ENCODE measurements at regions not wholly inside any gene's neighbourhood (a gene's known extent, or its start where the extent isn't known, plus 50 kb on each side); places are given as distances from the start of the nearest gene placed in this dataset.

DNA sequence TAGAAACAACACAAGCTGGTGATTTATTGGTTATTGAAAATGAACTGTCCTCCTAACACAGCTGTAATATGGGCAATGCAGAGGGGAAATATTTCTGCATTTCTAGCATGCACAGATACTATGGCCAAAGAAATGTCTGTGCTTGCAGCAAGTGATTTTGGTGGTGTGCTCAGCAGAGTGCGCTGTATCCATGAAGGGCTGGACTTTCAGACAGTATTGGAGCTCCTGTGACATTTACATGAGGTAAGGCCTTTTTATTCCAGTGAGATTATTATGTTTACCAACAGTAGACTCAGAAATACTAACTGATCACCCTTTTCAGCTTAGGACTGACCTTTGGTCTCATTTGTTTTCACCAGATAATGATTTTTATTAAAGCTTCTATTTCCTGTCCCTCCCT lies 1302.6 kb upstream of the EPHA6 start:
- TF ChIP-seq ZNF596 (tag by site-specific recombination; IDR thresholded peaks at IDR 0.05): no peak
- TF ChIP-seq ZNF341 (tag by site-specific recombination; IDR thresholded peaks at IDR 0.05; ENCODE audit: low read depth): no peak
- no peak for TF ChIP-seq ZNF473 (tag by site-specific recombination; IDR thresholded peaks at IDR 0.05)
- no peak for TF ChIP-seq ZNF830 (tag by site-specific recombination; IDR thresholded peaks at IDR 0.05; ENCODE audit: low read depth)
- TF ChIP-seq ZNF558 (tag by site-specific recombination; IDR thresholded peaks at IDR 0.05): no peak
- TF ChIP-seq ZFHX2 (tag by site-specific recombination; conservative IDR thresholded peaks at IDR 0.05): no peak
- no peak for TF ChIP-seq ZNF664 (tag by site-specific recombination; IDR thresholded peaks at IDR 0.05)
- TF ChIP-seq, protein P1, sequence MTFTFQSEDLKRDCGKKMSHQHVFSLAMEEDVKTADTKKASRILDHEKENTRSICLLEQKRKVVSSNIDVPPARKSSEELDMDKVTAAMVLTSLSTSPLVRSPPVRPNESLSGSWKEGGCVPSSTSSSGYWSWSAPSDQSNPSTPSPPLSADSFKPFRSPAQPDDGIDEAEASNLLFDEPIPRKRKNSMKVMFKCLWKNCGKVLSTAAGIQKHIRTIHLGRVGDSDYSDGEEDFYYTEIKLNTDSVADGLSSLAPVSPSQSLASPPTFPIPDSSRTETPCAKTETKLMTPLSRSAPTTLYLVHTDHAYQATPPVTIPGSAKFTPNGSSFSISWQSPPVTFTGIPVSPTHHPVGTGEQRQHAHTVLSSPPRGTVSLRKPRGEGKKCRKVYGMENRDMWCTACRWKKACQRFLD (tag by site-specific recombination; IDR thresholded peaks at IDR 0.05): no peak
- no peak for TF ChIP-seq ZFP41 (tag by site-specific recombination; IDR thresholded peaks at IDR 0.05; ENCODE audit: borderline replicate concordance)
- TF ChIP-seq SCRT2 (tag by site-specific recombination; IDR thresholded peaks at IDR 0.05): no peak
- TF ChIP-seq ZSCAN16 (tag by site-specific recombination; IDR thresholded peaks at IDR 0.05): no peak
- TF ChIP-seq, protein P2, sequence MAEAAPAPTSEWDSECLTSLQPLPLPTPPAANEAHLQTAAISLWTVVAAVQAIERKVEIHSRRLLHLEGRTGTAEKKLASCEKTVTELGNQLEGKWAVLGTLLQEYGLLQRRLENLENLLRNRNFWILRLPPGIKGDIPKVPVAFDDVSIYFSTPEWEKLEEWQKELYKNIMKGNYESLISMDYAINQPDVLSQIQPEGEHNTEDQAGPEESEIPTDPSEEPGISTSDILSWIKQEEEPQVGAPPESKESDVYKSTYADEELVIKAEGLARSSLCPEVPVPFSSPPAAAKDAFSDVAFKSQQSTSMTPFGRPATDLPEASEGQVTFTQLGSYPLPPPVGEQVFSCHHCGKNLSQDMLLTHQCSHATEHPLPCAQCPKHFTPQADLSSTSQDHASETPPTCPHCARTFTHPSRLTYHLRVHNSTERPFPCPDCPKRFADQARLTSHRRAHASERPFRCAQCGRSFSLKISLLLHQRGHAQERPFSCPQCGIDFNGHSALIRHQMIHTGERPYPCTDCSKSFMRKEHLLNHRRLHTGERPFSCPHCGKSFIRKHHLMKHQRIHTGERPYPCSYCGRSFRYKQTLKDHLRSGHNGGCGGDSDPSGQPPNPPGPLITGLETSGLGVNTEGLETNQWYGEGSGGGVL (tag by site-specific recombination; IDR thresholded peaks at IDR 0.05): no peak
- no peak for TF ChIP-seq ZNF133 (tag by site-specific recombination; IDR thresholded peaks at IDR 0.05)
- TF ChIP-seq ZSCAN23 (tag by site-specific recombination; IDR thresholded peaks at IDR 0.05): no peak
- TF ChIP-seq, protein P3, sequence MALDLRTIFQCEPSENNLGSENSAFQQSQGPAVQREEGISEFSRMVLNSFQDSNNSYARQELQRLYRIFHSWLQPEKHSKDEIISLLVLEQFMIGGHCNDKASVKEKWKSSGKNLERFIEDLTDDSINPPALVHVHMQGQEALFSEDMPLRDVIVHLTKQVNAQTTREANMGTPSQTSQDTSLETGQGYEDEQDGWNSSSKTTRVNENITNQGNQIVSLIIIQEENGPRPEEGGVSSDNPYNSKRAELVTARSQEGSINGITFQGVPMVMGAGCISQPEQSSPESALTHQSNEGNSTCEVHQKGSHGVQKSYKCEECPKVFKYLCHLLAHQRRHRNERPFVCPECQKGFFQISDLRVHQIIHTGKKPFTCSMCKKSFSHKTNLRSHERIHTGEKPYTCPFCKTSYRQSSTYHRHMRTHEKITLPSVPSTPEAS (tag by site-specific recombination; IDR thresholded peaks at IDR 0.05): no peak
- no peak for TF ChIP-seq KLF10 (tag by site-specific recombination; IDR thresholded peaks at IDR 0.05)
- TF ChIP-seq ZNF155 (tag by site-specific recombination; IDR thresholded peaks at IDR 0.05): no peak
- TF ChIP-seq, protein P4, sequence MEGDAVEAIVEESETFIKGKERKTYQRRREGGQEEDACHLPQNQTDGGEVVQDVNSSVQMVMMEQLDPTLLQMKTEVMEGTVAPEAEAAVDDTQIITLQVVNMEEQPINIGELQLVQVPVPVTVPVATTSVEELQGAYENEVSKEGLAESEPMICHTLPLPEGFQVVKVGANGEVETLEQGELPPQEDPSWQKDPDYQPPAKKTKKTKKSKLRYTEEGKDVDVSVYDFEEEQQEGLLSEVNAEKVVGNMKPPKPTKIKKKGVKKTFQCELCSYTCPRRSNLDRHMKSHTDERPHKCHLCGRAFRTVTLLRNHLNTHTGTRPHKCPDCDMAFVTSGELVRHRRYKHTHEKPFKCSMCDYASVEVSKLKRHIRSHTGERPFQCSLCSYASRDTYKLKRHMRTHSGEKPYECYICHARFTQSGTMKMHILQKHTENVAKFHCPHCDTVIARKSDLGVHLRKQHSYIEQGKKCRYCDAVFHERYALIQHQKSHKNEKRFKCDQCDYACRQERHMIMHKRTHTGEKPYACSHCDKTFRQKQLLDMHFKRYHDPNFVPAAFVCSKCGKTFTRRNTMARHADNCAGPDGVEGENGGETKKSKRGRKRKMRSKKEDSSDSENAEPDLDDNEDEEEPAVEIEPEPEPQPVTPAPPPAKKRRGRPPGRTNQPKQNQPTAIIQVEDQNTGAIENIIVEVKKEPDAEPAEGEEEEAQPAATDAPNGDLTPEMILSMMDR (tag by site-specific recombination; IDR thresholded peaks at IDR 0.05): no peak
- TF ChIP-seq ZFP3 (tag by site-specific recombination; IDR thresholded peaks at IDR 0.05; ENCODE audit: low read depth): no peak
- TF ChIP-seq SP3 (tag by site-specific recombination; IDR thresholded peaks at IDR 0.05): no peak
- Histone ChIP-seq H3K27ac (ENCODE audit: extremely low read depth, low read depth, low read length) (no peak overlapping the region), H3K9me3 (ENCODE audit: control insufficient read depth, insufficient read depth, low read depth, low read length) (no peaks in the 10 kb centered on the region), H3K4me1 (ENCODE audit: control insufficient read depth, insufficient read depth, low read length) (no peaks in the 10 kb centered on the region), H3K36me3 (ENCODE audit: control insufficient read depth in 2 of 2, insufficient read depth in 1 of 2, low read length in 2 of 2) (no peaks in the 10 kb centered on the region), H3K4me3 (ENCODE audit: low read depth, low read length) (no peak overlapping the region)
- CTCF ChIA-PET: no interaction called here
- POLR2A ChIA-PET: no interaction called here

DNA sequence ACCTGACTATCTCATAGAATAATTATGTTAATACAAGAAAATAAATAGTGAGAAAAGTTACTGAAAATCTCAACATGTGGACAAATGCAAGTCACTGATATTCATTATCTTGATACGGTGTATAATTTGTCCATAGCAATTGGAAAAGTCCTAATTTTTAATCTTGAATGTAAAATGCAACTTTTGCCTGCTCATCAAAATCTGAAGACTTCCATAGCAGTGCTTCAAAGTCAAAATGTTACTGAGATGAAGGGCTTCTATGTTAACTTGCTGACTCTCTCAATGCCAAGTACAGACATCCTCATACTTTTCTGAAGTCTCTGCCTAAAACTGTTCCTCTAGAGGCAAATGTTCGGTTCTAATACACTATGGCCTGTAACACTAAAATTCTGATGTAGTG lies 1300.1 kb upstream of the EPHA6 start:
- Histone ChIP-seq H3K36me3 (ENCODE audit: control insufficient read depth in 2 of 2, insufficient read depth in 1 of 2, low read length in 2 of 2) (no peaks in the 10 kb centered on the region), H3K9me3 (ENCODE audit: control insufficient read depth, insufficient read depth, low read depth, low read length) (no peaks in the 10 kb centered on the region), H3K27ac (ENCODE audit: extremely low read depth, low read depth, low read length) (no peak overlapping the region), H3K4me3 (ENCODE audit: low read depth, low read length) (no peak overlapping the region), H3K4me1 (ENCODE audit: control insufficient read depth, insufficient read depth, low read length) (no peaks in the 10 kb centered on the region)
- POLR2A ChIA-PET: no interaction called here
- CTCF ChIA-PET: no interaction called here
- TF ChIP-seq, protein P5, sequence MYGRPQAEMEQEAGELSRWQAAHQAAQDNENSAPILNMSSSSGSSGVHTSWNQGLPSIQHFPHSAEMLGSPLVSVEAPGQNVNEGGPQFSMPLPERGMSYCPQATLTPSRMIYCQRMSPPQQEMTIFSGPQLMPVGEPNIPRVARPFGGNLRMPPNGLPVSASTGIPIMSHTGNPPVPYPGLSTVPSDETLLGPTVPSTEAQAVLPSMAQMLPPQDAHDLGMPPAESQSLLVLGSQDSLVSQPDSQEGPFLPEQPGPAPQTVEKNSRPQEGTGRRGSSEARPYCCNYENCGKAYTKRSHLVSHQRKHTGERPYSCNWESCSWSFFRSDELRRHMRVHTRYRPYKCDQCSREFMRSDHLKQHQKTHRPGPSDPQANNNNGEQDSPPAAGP (tag by site-specific recombination; IDR thresholded peaks at IDR 0.05): no peak
- TF ChIP-seq, protein P6, sequence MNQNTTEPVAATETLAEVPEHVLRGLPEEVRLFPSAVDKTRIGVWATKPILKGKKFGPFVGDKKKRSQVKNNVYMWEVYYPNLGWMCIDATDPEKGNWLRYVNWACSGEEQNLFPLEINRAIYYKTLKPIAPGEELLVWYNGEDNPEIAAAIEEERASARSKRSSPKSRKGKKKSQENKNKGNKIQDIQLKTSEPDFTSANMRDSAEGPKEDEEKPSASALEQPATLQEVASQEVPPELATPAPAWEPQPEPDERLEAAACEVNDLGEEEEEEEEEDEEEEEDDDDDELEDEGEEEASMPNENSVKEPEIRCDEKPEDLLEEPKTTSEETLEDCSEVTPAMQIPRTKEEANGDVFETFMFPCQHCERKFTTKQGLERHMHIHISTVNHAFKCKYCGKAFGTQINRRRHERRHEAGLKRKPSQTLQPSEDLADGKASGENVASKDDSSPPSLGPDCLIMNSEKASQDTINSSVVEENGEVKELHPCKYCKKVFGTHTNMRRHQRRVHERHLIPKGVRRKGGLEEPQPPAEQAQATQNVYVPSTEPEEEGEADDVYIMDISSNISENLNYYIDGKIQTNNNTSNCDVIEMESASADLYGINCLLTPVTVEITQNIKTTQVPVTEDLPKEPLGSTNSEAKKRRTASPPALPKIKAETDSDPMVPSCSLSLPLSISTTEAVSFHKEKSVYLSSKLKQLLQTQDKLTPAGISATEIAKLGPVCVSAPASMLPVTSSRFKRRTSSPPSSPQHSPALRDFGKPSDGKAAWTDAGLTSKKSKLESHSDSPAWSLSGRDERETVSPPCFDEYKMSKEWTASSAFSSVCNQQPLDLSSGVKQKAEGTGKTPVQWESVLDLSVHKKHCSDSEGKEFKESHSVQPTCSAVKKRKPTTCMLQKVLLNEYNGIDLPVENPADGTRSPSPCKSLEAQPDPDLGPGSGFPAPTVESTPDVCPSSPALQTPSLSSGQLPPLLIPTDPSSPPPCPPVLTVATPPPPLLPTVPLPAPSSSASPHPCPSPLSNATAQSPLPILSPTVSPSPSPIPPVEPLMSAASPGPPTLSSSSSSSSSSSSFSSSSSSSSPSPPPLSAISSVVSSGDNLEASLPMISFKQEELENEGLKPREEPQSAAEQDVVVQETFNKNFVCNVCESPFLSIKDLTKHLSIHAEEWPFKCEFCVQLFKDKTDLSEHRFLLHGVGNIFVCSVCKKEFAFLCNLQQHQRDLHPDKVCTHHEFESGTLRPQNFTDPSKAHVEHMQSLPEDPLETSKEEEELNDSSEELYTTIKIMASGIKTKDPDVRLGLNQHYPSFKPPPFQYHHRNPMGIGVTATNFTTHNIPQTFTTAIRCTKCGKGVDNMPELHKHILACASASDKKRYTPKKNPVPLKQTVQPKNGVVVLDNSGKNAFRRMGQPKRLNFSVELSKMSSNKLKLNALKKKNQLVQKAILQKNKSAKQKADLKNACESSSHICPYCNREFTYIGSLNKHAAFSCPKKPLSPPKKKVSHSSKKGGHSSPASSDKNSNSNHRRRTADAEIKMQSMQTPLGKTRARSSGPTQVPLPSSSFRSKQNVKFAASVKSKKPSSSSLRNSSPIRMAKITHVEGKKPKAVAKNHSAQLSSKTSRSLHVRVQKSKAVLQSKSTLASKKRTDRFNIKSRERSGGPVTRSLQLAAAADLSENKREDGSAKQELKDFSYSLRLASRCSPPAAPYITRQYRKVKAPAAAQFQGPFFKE (tag by site-specific recombination; IDR thresholded peaks at IDR 0.05; ENCODE audit: borderline replicate concordance): no peak
- TF ChIP-seq HOXD13 (CRISPR knock-in tag; IDR thresholded peaks at IDR 0.05; ENCODE audit: borderline replicate concordance): no peak

Measured in HEK293 (cell line).